Type B pancreatic cell (in vitro differentiated cells): ENCODE measurements at regions not wholly inside any gene's neighbourhood (a gene's known extent, or its start where the extent isn't known, plus 50 kb on each side); places are given as distances from the start of the nearest gene placed in this dataset.
"Not testable (repeated sequence)": the region's sequence is repeated elsewhere in the genome, so short reads cannot be mapped to it uniquely, and the experiment has no call there.

Experiments used
- DNase-seq: peaks from one replicate; pipeline ENCODE4 v3.0.0; 2021; ENCODE audit warnings: mixed read lengths; ENCODE audit not compliant: unreplicated experiment; ENCODE audit errors: extremely low spot score
- H3K27ac Mint-ChIP-seq: 2 replicates; pipeline ENCODE4 v1.8.0; 2021; ENCODE audit warnings: mild to moderate bottlenecking, mixed read lengths
- H3K27me3 Mint-ChIP-seq: 2 replicates; pipeline ENCODE4 v1.8.0; 2021; ENCODE audit warnings: mixed read lengths
- H3K36me3 Mint-ChIP-seq: 2 replicates; pipeline ENCODE4 v1.8.0; 2021; ENCODE audit warnings: mixed read lengths
- H3K4me1 Mint-ChIP-seq: one replicate; pipeline ENCODE4 v1.8.0; 2021; ENCODE audit warnings: mixed read lengths; ENCODE audit not compliant: unreplicated experiment
- H3K4me3 Mint-ChIP-seq: 2 replicates; pipeline ENCODE4 v1.8.0; 2021; ENCODE audit warnings: mild to moderate bottlenecking, mixed read lengths
- H3K9me3 Mint-ChIP-seq: 2 replicates; pipeline ENCODE4 v1.8.0; 2021; ENCODE audit warnings: mixed read lengths
- TF ChIP-seq, protein P1 (sequence below): fragments of 200-600 bp; sonication (generic); conservative IDR thresholded peaks from 2 replicates; pipeline ENCODE4 v1.5.0; 2021; ENCODE audit warnings: antibody characterized with exemption, mild to moderate bottlenecking

DNA sequence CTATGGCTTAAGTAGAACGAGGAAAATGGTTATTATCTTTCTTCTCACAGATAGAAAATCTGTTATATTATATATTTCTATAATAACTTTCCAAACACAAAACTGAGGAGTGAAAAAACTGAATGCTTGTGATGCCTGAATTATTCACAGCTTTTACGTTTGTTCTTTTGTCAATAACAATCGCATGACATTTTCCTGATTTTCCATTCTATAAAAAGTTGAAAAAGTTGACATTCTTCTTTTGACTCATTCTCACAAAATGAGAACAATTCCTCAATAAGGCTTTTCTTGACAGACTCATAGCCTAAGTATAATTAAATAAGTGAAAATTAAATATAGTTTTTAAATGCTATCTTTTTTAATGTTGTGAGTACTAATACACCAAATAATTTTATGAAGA, 288.8 kb upstream of the TGFBR2 start:
- Mint-ChIP-seq H3K4me3 (no peak overlapping the region), H3K4me1 (peaks cover 10% of the 10 kb centered on the region), H3K9me3 (peaks cover 4% of the 10 kb centered on the region), H3K27me3 (no peaks in the 10 kb centered on the region), H3K36me3 (peaks cover 3% of the 10 kb centered on the region), H3K27ac (no peak overlapping the region)
- no peak for DNase-seq
- TF ChIP-seq, protein P1, sequence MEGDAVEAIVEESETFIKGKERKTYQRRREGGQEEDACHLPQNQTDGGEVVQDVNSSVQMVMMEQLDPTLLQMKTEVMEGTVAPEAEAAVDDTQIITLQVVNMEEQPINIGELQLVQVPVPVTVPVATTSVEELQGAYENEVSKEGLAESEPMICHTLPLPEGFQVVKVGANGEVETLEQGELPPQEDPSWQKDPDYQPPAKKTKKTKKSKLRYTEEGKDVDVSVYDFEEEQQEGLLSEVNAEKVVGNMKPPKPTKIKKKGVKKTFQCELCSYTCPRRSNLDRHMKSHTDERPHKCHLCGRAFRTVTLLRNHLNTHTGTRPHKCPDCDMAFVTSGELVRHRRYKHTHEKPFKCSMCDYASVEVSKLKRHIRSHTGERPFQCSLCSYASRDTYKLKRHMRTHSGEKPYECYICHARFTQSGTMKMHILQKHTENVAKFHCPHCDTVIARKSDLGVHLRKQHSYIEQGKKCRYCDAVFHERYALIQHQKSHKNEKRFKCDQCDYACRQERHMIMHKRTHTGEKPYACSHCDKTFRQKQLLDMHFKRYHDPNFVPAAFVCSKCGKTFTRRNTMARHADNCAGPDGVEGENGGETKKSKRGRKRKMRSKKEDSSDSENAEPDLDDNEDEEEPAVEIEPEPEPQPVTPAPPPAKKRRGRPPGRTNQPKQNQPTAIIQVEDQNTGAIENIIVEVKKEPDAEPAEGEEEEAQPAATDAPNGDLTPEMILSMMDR = no peak

DNA sequence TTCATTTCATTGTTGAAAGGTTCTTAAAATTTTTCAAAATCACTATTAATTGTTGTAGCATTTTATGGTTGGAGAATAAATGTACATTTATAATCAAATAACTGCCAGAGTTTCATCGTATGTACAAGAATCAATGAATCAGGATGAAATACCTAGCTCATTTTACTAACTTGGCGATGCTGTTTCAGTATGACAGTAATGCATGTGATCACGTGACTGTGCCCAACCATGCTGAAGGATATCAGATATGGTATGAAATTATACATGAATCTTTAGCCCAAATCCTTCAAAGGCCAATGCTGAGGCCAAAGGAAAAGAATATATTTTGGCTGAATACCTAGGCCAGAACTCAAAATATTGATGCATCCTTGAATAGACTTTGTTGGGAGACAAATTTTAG, 288.3 kb upstream of the TGFBR2 start:
- H3K27me3 Mint-ChIP-seq = no peaks in the 10 kb centered on the region
- TF ChIP-seq, protein P1 = no peak
- H3K4me3 Mint-ChIP-seq = no peak overlapping the region
- peaks cover 10% of the 10 kb centered on the region for H3K4me1 Mint-ChIP-seq
- DNase-seq = no peak
- H3K9me3 Mint-ChIP-seq = peaks cover 4% of the 10 kb centered on the region
- no peak overlapping the region for H3K27ac Mint-ChIP-seq
- peaks cover 3% of the 10 kb centered on the region for H3K36me3 Mint-ChIP-seq

- Mint-ChIP-seq H3K4me3 (no peak overlapping the region), H3K27ac (no peak overlapping the region), H3K36me3 (peaks cover 3% of the 10 kb centered on the region), H3K27me3 (no peaks in the 10 kb centered on the region), H3K4me1 (peaks cover 14% of the 10 kb centered on the region), H3K9me3 (peaks cover 4% of the 10 kb centered on the region)
- TF ChIP-seq, protein P1 = peak; percentile 56
- DNase-seq = no peak
Observed at GRCh38 chr3:30319713-30320112, 286.7 kb upstream of the TGFBR2 start.

DNA sequence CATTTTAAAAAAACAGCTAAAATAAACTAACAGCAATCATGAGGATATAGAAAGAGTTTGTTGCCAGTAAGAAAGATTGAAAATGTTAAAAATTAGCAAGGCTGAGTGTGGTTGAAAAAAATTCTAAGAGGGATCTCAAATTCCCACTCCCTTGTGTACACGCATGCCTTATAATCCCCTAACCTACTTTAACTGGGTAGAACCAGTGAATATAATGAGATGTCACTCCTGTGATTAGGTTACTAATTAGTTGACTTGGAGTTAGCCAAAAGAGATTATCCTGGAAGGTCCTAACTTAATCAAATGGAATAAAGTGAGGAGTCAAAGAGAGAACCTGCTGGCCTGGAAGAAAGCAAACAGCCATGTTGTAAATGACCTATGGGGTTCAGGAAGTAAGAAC, 286.0 kb upstream of the TGFBR2 start:
- Mint-ChIP-seq H3K36me3 (peaks cover 3% of the 10 kb centered on the region), H3K4me3 (no peak overlapping the region), H3K4me1 (peaks cover 9% of the 10 kb centered on the region), H3K9me3 (peaks cover 4% of the 10 kb centered on the region), H3K27ac (no peak overlapping the region), H3K27me3 (no peaks in the 10 kb centered on the region)
- DNase-seq = no peak
- TF ChIP-seq, protein P1 = no peak

- H3K4me3 Mint-ChIP-seq = no peak overlapping the region
- no peaks in the 10 kb centered on the region for H3K27me3 Mint-ChIP-seq
- peaks cover 4% of the 10 kb centered on the region for H3K9me3 Mint-ChIP-seq
- no peak overlapping the region for H3K27ac Mint-ChIP-seq
- H3K4me1 Mint-ChIP-seq = peaks cover 9% of the 10 kb centered on the region
- no peak for DNase-seq
- TF ChIP-seq, protein P1 = no peak
- H3K36me3 Mint-ChIP-seq = peaks cover 3% of the 10 kb centered on the region
Observed at GRCh38 chr3:30321065-30321464, 285.3 kb upstream of the TGFBR2 start.

- DNase-seq, H3K27me3 Mint-ChIP-seq, H3K4me1 Mint-ChIP-seq, H3K9me3 Mint-ChIP-seq, H3K4me3 Mint-ChIP-seq, H3K27ac Mint-ChIP-seq, H3K36me3 Mint-ChIP-seq: not testable (repeated sequence)
Observed at GRCh38 chr3:30323649-30324048, 282.8 kb upstream of the TGFBR2 start.
